CD14-positive monocyte (primary cell): ENCODE measurements at regions not wholly inside any gene's neighbourhood (a gene's known extent, or its start where the extent isn't known, plus 50 kb on each side); places are given as distances from the start of the nearest gene placed in this dataset.

Experiments used
- DNase-seq, 3 donors: peaks; one replicate each; pipeline ENCODE4 v3.0.0-alpha.2; 2011 to 2022
- H2AFZ ChIP-seq: 2 replicates; pipeline ENCODE4 v1.6.0; 2012; ENCODE audit warnings: mild to moderate bottlenecking, low read depth, low read length, inconsistent platforms; ENCODE audit not compliant: insufficient read depth, poor library complexity, severe bottlenecking
- H3K27ac ChIP-seq, 2 donors: 1 replicate in 1 of 2; 2 replicates in 1 of 2; pipeline ENCODE4 v1.5.1; 2012 to 2013; ENCODE audit warnings: low read length in 2 of 2, control low read depth in 1 of 2, inconsistent platforms in 1 of 2, low read depth in 1 of 2, mild to moderate bottlenecking in 1 of 2
- H3K27me3 ChIP-seq, 2 donors: one replicate each; pipeline versions ENCODE4 v1.6.0 to v1.6.1; 2011 to 2013; ENCODE audit warnings: low read length in 2 of 2; ENCODE audit not compliant: control insufficient read depth in 2 of 2, insufficient read depth in 2 of 2
- H3K36me3 ChIP-seq, 2 donors: replicated peaks in 1 of 2; 1 replicate in 1 of 2; 2 replicates in 1 of 2; pipeline versions ENCODE4 v1.5.1 to v1.6.1; 2012 to 2013; ENCODE audit warnings: low read length in 2 of 2, control low read depth in 1 of 2, inconsistent platforms in 1 of 2, mild to moderate bottlenecking in 1 of 2; ENCODE audit not compliant: insufficient read depth in 2 of 2, control insufficient read depth in 1 of 2
- H3K4me1 ChIP-seq, 2 donors: 1 replicate in 1 of 2; 2 replicates in 1 of 2; pipeline versions ENCODE4 v1.5.1 to v1.6.1; 2012 to 2013; ENCODE audit warnings: low read length in 2 of 2, control low read depth in 1 of 2, inconsistent platforms in 1 of 2, mild to moderate bottlenecking in 1 of 2, moderate library complexity in 1 of 2; ENCODE audit not compliant: insufficient read depth in 2 of 2, control insufficient read depth in 1 of 2
- H3K4me2 ChIP-seq: replicated peaks from 2 replicates; pipeline ENCODE3; 2012; ENCODE audit warnings: low read length, moderate library complexity, mild to moderate bottlenecking; ENCODE audit not compliant: poor library complexity, severe bottlenecking; ENCODE audit errors: extremely low read depth
- H3K4me3 ChIP-seq, 3 experiments: fragments of 200-600 bp in 1 of 3; sonication (generic) in 1 of 3; replicated peaks in 1 of 3; 1 replicate in 2 of 3; 2 replicates in 1 of 3; pipeline ENCODE4 v1.5.1; 2011 to 2013; ENCODE audit warnings: low read length in 3 of 3, mild to moderate bottlenecking in 3 of 3, control low read depth in 2 of 3, low read depth in 2 of 3, inconsistent platforms in 1 of 3, moderate library complexity in 1 of 3
- H3K79me2 ChIP-seq: 2 replicates; pipeline ENCODE4 v1.6.0; 2012; ENCODE audit warnings: mild to moderate bottlenecking, control low read depth, inconsistent platforms, low read length, moderate library complexity; ENCODE audit not compliant: insufficient read depth
- H3K9ac ChIP-seq: 2 replicates; pipeline ENCODE4 v1.6.0; 2017; ENCODE audit warnings: low read length, mild to moderate bottlenecking; ENCODE audit not compliant: insufficient read depth, poor library complexity, severe bottlenecking
- H3K9me3 ChIP-seq, 2 donors: replicated peaks in 1 of 2; 1 replicate in 1 of 2; 2 replicates in 1 of 2; pipeline versions ENCODE4 v1.5.1 to v1.6.1; 2012 to 2013; ENCODE audit warnings: low read length in 2 of 2, control low read depth in 1 of 2; ENCODE audit not compliant: control insufficient read depth in 1 of 2, insufficient read depth in 1 of 2
- H4K20me1 ChIP-seq: 2 replicates; pipeline ENCODE4 v1.6.0; 2012; ENCODE audit warnings: mild to moderate bottlenecking, low read length, control low read depth, moderate library complexity; ENCODE audit not compliant: insufficient read depth
- H3K27ac Mint-ChIP-seq, 7 donors: one replicate each; pipeline ENCODE4 v1.8.0; 2020; ENCODE audit warnings: mild to moderate bottlenecking in 7 of 7, mixed read lengths in 7 of 7, moderate library complexity in 6 of 7, inconsistent platforms in 2 of 7
- H3K27me3 Mint-ChIP-seq, 3 donors: one replicate each; pipeline ENCODE4 v1.8.0; 2021 to 2022; ENCODE audit warnings: low read depth in 3 of 3, mild to moderate bottlenecking in 3 of 3, mixed read lengths in 3 of 3, moderate library complexity in 3 of 3, inconsistent platforms in 1 of 3
- H3K36me3 Mint-ChIP-seq, 2 donors: one replicate each; pipeline ENCODE4 v1.8.0; 2020; ENCODE audit warnings: mixed read lengths in 2 of 2, inconsistent platforms in 1 of 2, mild to moderate bottlenecking in 1 of 2
- H3K4me1 Mint-ChIP-seq: one replicate; pipeline ENCODE4 v1.8.0; 2020; ENCODE audit warnings: mild to moderate bottlenecking, mixed read lengths
- H3K4me3 Mint-ChIP-seq, 2 donors: one replicate each; pipeline ENCODE4 v1.8.0; 2020; ENCODE audit warnings: mild to moderate bottlenecking in 2 of 2, mixed read lengths in 2 of 2, moderate library complexity in 1 of 2
- H3K9me3 Mint-ChIP-seq, 7 donors: one replicate each; pipeline ENCODE4 v1.8.0; 2020 to 2022; ENCODE audit warnings: mixed read lengths in 7 of 7, mild to moderate bottlenecking in 6 of 7, moderate library complexity in 6 of 7, inconsistent platforms in 2 of 7
- CTCF ChIP-seq: fragments of 200-600 bp; IDR thresholded peaks from one replicate; pipeline ENCODE4 v1.8.0; 2022; ENCODE audit warnings: antibody characterized with exemption, mild to moderate bottlenecking
- WGBS: methylation state at CpG from one replicate; pipeline ENCODE4 v1.1.5; 2013; ENCODE audit warnings: missing lambda C conversion rate; ENCODE audit not compliant: insufficient coverage; 5-methylcytosine and 5-hydroxymethylcytosine counted together
- intact Hi-C, 2 donors: fragments of 100-400 bp; cut with micrococcal nuclease; formaldehyde crosslinking; loops; one replicate each; pipeline versions ENCODE4 v1.15.0 to v1.15.1; 2023

- 100% methylated on average over 1 of the region's 6 CpGs for WGBS
- no peak overlapping the region for H3K4me2 ChIP-seq
- H3K27me3 Mint-ChIP-seq = peaks cover 2 to 16% (median 7%) of the 10 kb centered on the region in 3 donors
- H3K36me3 ChIP-seq = no peaks in the 10 kb centered on the region
- no peak for TF ChIP-seq CTCF
- H3K9me3 ChIP-seq = no peaks in the 10 kb centered on the region
- no peaks in the 10 kb centered on the region for H3K4me1 ChIP-seq
- H4K20me1 ChIP-seq = no peaks in the 10 kb centered on the region
- H3K9me3 Mint-ChIP-seq = no peaks in the 10 kb centered on the region
- H3K27me3 ChIP-seq = no peaks in the 10 kb centered on the region
- no peak overlapping the region for H3K4me3 Mint-ChIP-seq
- H3K4me1 Mint-ChIP-seq = no peaks in the 10 kb centered on the region
- H3K4me3 ChIP-seq = no peak overlapping the region
- no peaks in the 10 kb centered on the region for H3K79me2 ChIP-seq
- H3K36me3 Mint-ChIP-seq = no peaks in the 10 kb centered on the region
- H3K27ac ChIP-seq = no peak overlapping the region
- intact Hi-C loops = loop anchor here in 1 of 2 donors (5.0 kb wide), 1 partner anchor 716 kb away; no protein-coding TSS in a partner anchor
- no peak overlapping the region for H3K9ac ChIP-seq
- no peak overlapping the region for H2AFZ ChIP-seq
- no peak for DNase-seq
- no peak overlapping the region for H3K27ac Mint-ChIP-seq
Observed at GRCh38 chr2:236346366-236346765, 82.2 kb upstream of the ASB18 start.

- Histone ChIP-seq H3K27ac (no peak overlapping the region), H3K4me2 (no peak overlapping the region), H2AFZ (no peak overlapping the region), H3K4me1 (no peaks in the 10 kb centered on the region), H3K27me3 (no peaks in the 10 kb centered on the region), H3K9me3 (no peaks in the 10 kb centered on the region), H3K4me3 (no peak overlapping the region), H3K9ac (no peak overlapping the region), H3K79me2 (no peaks in the 10 kb centered on the region), H4K20me1 (no peaks in the 10 kb centered on the region), H3K36me3 (no peaks in the 10 kb centered on the region)
- no peaks in the 10 kb centered on the region for H3K36me3 Mint-ChIP-seq
- peaks cover 2% of the 10 kb centered on the region for H3K4me1 Mint-ChIP-seq
- peaks cover 5 to 17% (median 8%) of the 10 kb centered on the region in 3 donors for H3K27me3 Mint-ChIP-seq
- DNase-seq = no peak
- no peak overlapping the region for H3K4me3 Mint-ChIP-seq
- intact Hi-C loops = loop anchor here in 1 of 2 donors (5.0 kb wide), 1 partner anchor 714 kb away; no protein-coding TSS in a partner anchor
- H3K27ac Mint-ChIP-seq = no peak overlapping the region
- H3K9me3 Mint-ChIP-seq = peaks cover 0 to 1% (median 0%) of the 10 kb centered on the region in 7 donors
- TF ChIP-seq CTCF = no peak
- 84% methylated on average over 8 of the region's 11 CpGs for WGBS
Observed at GRCh38 chr2:236348279-236348678, 84.1 kb upstream of the ASB18 start.
